ENCODE measurements at regions not wholly inside any gene's neighbourhood (a gene's known extent, or its start where the extent isn't known, plus 50 kb on each side); places are given as distances from the start of the nearest gene placed in this dataset.

DNA sequence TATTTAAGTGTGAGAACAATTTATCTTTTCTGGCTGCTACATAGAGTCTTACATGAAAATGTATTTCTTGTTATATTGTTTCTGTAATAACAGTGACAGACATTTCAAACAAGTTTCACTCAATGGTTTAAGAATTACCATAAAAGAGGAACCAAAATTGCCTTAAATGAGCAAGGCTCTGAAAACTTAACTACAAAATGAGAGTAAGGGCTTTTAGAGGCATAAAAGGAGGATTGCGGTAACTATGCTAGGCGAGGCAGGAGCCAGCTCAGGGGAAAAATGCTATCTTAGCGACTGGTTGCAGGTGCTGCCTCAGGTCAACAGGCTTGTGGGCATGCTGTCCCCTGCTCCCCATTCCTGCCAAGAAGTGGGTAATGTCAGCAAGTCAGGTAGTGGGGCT lies 81.7 kb upstream of the MSI2 start:
- H3K9me3 Mint-ChIP-seq: no peaks in the 10 kb centered on the region
- H3K36me3 Mint-ChIP-seq: no peaks in the 10 kb centered on the region
- ATAC-seq (ENCODE audit: low read depth in 2 of 2): no peak
- no peak overlapping the region for H3K27ac Mint-ChIP-seq
- peaks cover 17 to 25% (median 23%) of the 10 kb centered on the region in 3 donors for H3K27me3 Mint-ChIP-seq
- no peak overlapping the region for H3K4me3 Mint-ChIP-seq
- DNase-seq: no peak
- H3K4me1 Mint-ChIP-seq: no peaks in the 10 kb centered on the region

GRCh38 chr17:57178839-57179238 lies 77.5 kb upstream of the MSI2 start:
- Mint-ChIP-seq H3K4me3 (no peak overlapping the region), H3K4me1 (no peaks in the 10 kb centered on the region), H3K36me3 (no peaks in the 10 kb centered on the region), H3K9me3 (no peaks in the 10 kb centered on the region), H3K27ac (no peak overlapping the region), H3K27me3 (peaks cover 0 to 13% (median 0%) of the 10 kb centered on the region in 3 donors)
- no peak for ATAC-seq (ENCODE audit: low read depth in 2 of 2)
- DNase-seq: no peak

- no peak overlapping the region for H3K4me3 Mint-ChIP-seq
- no peak overlapping the region for H3K27ac Mint-ChIP-seq
- H3K36me3 Mint-ChIP-seq: no peaks in the 10 kb centered on the region
- no peak for DNase-seq
- no peaks in the 10 kb centered on the region for H3K9me3 Mint-ChIP-seq
- ATAC-seq (ENCODE audit: low read depth in 2 of 2): no peak
- no peaks in the 10 kb centered on the region for H3K4me1 Mint-ChIP-seq
- peaks cover 4 to 13% (median 12%) of the 10 kb centered on the region in 3 donors for H3K27me3 Mint-ChIP-seq
Observed at GRCh38 chr17:57182621-57183020, 73.7 kb upstream of the MSI2 start.

DNA sequence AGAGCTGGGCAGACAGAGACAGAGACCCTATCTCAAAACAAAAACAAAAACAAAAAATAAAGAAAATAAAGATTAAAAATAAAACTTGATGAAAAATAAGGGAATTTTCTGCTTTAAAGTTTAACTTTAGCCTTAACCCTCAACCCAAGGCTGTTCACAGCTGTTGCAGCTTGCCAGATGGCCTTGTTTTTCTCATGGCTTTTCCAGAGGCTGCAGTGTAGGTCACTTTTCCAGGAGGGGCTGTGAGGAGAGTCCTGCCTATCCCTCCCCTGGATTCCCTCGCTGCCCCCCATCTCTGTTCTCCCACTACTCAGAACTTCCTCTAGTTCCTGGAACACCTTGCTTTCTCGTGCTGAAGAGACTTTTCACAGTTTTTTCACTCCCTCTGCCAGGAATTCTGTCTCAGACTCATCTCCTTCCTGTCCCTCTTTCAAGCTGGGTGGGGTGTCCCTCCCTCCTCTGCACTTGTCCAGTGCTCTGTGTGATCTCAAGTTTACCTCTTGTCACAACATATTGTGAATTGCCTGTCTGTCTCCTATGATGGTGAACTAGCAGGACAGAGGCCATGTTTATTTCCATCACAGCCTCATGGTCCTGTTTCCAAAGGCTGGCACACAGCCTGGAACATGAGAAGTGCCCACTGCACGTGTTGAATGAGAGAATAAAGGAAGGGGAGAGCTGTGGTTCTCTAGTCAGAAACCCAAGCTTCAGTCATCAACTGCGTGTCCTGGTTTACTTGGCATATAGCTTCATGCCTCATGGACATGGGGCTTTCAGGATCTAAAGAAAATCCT lies 69.9 kb upstream of the MSI2 start:
- no peaks in the 10 kb centered on the region for H3K9me3 Mint-ChIP-seq
- peak overlapping the region in 1 of 8 donors; percentile 30 for H3K4me3 Mint-ChIP-seq
- no peak for DNase-seq
- ATAC-seq (ENCODE audit: low read depth in 2 of 2): no peak
- H3K27ac Mint-ChIP-seq: no peak overlapping the region
- no peaks in the 10 kb centered on the region for H3K36me3 Mint-ChIP-seq
- peaks cover 4 to 20% (median 17%) of the 10 kb centered on the region in 3 donors for H3K27me3 Mint-ChIP-seq
- no peaks in the 10 kb centered on the region for H3K4me1 Mint-ChIP-seq

DNA sequence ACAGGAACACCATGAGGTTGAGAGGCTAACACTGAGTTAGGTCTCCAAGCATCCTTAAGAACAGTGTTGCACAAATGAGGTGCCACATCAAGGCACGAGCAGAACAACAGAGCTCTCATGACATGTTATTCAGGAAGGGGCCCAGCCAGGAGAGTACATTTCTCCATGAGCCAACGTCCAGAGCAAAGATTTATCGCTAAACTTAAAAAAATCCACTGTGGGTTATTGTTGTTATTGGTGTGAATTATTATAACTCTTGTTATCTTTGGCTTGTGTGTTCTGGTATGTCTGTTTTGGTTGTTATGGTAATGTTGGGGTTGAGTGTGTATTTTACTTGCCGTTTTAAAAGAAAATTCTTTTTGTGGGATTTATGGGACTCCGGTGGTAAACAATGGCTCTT lies 68.9 kb upstream of the MSI2 start:
- no peak for ATAC-seq (ENCODE audit: low read depth in 2 of 2)
- no peak overlapping the region for H3K4me3 Mint-ChIP-seq
- no peaks in the 10 kb centered on the region for H3K9me3 Mint-ChIP-seq
- no peaks in the 10 kb centered on the region for H3K36me3 Mint-ChIP-seq
- DNase-seq: no peak
- no peaks in the 10 kb centered on the region for H3K4me1 Mint-ChIP-seq
- no peak overlapping the region for H3K27ac Mint-ChIP-seq
- peaks cover 4 to 24% (median 20%) of the 10 kb centered on the region in 3 donors for H3K27me3 Mint-ChIP-seq

GRCh38 chr17:57195785-57196460 lies 60.4 kb upstream of the MSI2 start:
- H3K9me3 Mint-ChIP-seq: peaks cover 0 to 2% (median 0%) of the 10 kb centered on the region in 7 donors
- no peak for ATAC-seq (ENCODE audit: low read depth in 2 of 2)
- no peaks in the 10 kb centered on the region for H3K4me1 Mint-ChIP-seq
- H3K27ac Mint-ChIP-seq: no peak overlapping the region
- H3K36me3 Mint-ChIP-seq: no peaks in the 10 kb centered on the region
- DNase-seq: no peak
- H3K27me3 Mint-ChIP-seq: peaks cover 0 to 8% (median 0%) of the 10 kb centered on the region in 3 donors
- H3K4me3 Mint-ChIP-seq: no peak overlapping the region

DNA sequence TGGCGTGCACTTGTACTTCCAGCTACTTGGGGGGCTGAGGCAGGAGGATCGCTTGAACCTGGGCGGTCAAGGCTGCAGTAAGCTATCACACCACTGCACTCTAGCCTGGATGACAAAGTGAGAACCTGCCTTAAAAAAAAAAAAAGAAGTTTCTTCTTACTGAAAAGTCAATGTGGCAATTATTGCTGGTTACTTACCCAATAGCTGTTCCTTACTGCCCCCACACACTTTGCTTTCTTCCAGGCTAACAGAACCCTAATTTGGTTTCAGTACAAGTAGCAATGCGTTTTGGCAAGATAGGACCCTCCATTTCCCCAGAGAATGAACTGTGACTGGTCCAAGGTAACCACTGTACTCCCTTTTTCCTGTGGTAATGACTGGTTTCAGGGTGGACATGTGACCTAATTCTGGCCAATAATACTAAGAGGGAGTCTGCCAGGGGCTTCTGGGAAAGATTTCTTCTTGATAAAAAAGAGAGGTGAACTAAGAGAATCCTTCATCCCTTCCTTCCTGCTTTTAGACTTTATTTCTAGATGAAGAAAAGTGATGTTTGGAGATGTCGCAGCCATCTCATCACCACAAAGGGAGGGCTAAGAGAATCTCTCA lies 58.8 kb upstream of the MSI2 start:
- H3K27ac Mint-ChIP-seq: no peak overlapping the region
- no peaks in the 10 kb centered on the region for H3K4me1 Mint-ChIP-seq
- no peak overlapping the region for H3K4me3 Mint-ChIP-seq
- peaks cover 0 to 2% (median 0%) of the 10 kb centered on the region in 7 donors for H3K9me3 Mint-ChIP-seq
- H3K36me3 Mint-ChIP-seq: no peaks in the 10 kb centered on the region
- ATAC-seq (ENCODE audit: low read depth in 2 of 2) (no peak), DNase-seq (no peak)
- H3K27me3 Mint-ChIP-seq: no peaks in the 10 kb centered on the region

- Mint-ChIP-seq H3K27me3 (peaks cover 0 to 8% (median 0%) of the 10 kb centered on the region in 3 donors), H3K4me1 (no peaks in the 10 kb centered on the region), H3K27ac (no peak overlapping the region), H3K9me3 (peaks cover 0 to 8% (median 0%) of the 10 kb centered on the region in 7 donors), H3K36me3 (no peaks in the 10 kb centered on the region), H3K4me3 (no peak overlapping the region)
- no peak for DNase-seq
- no peak for ATAC-seq (ENCODE audit: low read depth in 2 of 2)
Observed at GRCh38 chr17:57201481-57201880, 54.8 kb upstream of the MSI2 start.

GRCh38 chr17:57203040-57203439 lies 53.3 kb upstream of the MSI2 start:
- peaks cover 0 to 24% (median 9%) of the 10 kb centered on the region in 7 donors for H3K9me3 Mint-ChIP-seq
- H3K36me3 Mint-ChIP-seq: no peaks in the 10 kb centered on the region
- H3K4me1 Mint-ChIP-seq: no peaks in the 10 kb centered on the region
- no peak overlapping the region for H3K27ac Mint-ChIP-seq
- no peak overlapping the region for H3K4me3 Mint-ChIP-seq
- ATAC-seq (ENCODE audit: low read depth in 2 of 2): no peak
- no peak for DNase-seq
- peaks cover 0 to 8% (median 0%) of the 10 kb centered on the region in 3 donors for H3K27me3 Mint-ChIP-seq
